ENCODE measurements at regions not wholly inside any gene's neighbourhood (a gene's known extent, or its start where the extent isn't known, plus 50 kb on each side); places are given as distances from the start of the nearest gene placed in this dataset.

- TF ChIP-seq CTCF (IDR thresholded peaks at IDR 0.05) (no peak), MAX (IDR thresholded peaks at IDR 0.05; ENCODE audit: low read depth) (no peak), USF2 (IDR thresholded peaks at IDR 0.05; ENCODE audit: borderline replicate concordance, low read depth, low read length) (no peak), RFX5 (IDR thresholded peaks at IDR 0.05; ENCODE audit: low read length) (no peak), MEF2A (IDR thresholded peaks at IDR 0.05; ENCODE audit: borderline replicate concordance, low read depth) (no peak)
These were observed 277.4 kb downstream of the BCL11B start for GRCh38 chr14:98994561-98994960.

Measured in SK-N-SH (cell line).